A673 (cell line): ENCODE measurements at regions not wholly inside any gene's neighbourhood (a gene's known extent, or its start where the extent isn't known, plus 50 kb on each side); places are given as distances from the start of the nearest gene placed in this dataset.

Source experiments
- EZH2 ChIP-seq: fragments of 200-600 bp; sonication (generic); IDR thresholded peaks from 2 replicates; pipeline ENCODE4 v1.6.1; 2017; ENCODE audit warnings: borderline replicate concordance, low read depth, mild to moderate bottlenecking, mixed read lengths, antibody characterized with exemption, low read length; ENCODE audit not compliant: poor library complexity, severe bottlenecking
- TF ChIP-seq, protein P1 (sequence below): fragments of 300-800, 200-600 bp; sonication (generic); conservative IDR thresholded peaks from 2 replicates; pipeline ENCODE4 v1.5.1; 2017; ENCODE audit warnings: low read depth, mild to moderate bottlenecking, antibody characterized with exemption, low read length, moderate library complexity, mixed read lengths

DNA sequence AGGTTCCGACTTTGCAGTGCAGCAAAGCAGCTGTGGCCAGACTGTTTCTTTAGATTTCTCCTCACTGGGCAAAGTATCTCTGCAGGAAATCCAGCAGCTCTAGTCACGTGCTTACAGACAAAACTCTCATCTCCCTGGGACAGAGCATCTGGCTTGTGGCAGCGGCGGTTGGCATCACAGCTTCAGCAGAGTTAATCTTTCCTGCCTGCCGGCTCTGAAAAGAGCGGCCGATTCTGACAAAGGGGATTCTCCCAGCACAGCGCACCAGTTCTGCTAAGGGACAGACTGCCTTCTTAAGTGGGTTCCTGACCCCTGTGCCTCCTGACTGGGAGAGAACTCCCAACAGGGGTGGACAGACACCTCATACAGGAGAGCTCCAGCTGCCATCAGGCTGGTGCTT lies 1357.3 kb upstream of the TENM4 start:
- TF ChIP-seq, protein P1, sequence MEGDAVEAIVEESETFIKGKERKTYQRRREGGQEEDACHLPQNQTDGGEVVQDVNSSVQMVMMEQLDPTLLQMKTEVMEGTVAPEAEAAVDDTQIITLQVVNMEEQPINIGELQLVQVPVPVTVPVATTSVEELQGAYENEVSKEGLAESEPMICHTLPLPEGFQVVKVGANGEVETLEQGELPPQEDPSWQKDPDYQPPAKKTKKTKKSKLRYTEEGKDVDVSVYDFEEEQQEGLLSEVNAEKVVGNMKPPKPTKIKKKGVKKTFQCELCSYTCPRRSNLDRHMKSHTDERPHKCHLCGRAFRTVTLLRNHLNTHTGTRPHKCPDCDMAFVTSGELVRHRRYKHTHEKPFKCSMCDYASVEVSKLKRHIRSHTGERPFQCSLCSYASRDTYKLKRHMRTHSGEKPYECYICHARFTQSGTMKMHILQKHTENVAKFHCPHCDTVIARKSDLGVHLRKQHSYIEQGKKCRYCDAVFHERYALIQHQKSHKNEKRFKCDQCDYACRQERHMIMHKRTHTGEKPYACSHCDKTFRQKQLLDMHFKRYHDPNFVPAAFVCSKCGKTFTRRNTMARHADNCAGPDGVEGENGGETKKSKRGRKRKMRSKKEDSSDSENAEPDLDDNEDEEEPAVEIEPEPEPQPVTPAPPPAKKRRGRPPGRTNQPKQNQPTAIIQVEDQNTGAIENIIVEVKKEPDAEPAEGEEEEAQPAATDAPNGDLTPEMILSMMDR, result no peak
- no peak for TF ChIP-seq EZH2
